A673 (cell line): ENCODE measurements at regions not wholly inside any gene's neighbourhood (a gene's known extent, or its start where the extent isn't known, plus 50 kb on each side); places are given as distances from the start of the nearest gene placed in this dataset.

Experiments
- EZH2 ChIP-seq: fragments of 200-600 bp; sonication (generic); IDR thresholded peaks from 2 replicates; pipeline ENCODE4 v1.6.1; 2017; ENCODE audit warnings: borderline replicate concordance, low read depth, mild to moderate bottlenecking, mixed read lengths, antibody characterized with exemption, low read length; ENCODE audit not compliant: poor library complexity, severe bottlenecking
- TF ChIP-seq, protein P1 (sequence below): fragments of 300-800, 200-600 bp; sonication (generic); conservative IDR thresholded peaks from 2 replicates; pipeline ENCODE4 v1.5.1; 2017; ENCODE audit warnings: low read depth, mild to moderate bottlenecking, antibody characterized with exemption, low read length, moderate library complexity, mixed read lengths

DNA sequence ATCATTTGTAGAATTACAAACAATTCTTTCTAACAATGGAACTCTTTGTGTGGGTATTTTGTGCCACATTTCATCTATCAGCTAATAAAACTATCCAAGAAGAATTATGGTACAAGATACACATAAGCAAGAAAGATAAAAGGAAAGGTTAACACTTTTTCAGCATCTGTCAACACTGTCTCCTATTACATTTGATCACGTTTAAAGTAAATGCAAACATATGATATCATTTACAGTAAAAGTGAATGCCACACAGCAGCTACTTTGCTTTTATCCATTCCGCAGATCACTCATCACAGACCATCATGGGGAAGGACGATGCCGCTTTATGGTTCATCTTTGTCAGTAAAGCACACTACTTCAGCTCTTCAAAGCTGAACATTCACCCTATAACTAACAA, 456.4 kb upstream of the MANEA start:
- no peak for TF ChIP-seq EZH2
- TF ChIP-seq, protein P1, sequence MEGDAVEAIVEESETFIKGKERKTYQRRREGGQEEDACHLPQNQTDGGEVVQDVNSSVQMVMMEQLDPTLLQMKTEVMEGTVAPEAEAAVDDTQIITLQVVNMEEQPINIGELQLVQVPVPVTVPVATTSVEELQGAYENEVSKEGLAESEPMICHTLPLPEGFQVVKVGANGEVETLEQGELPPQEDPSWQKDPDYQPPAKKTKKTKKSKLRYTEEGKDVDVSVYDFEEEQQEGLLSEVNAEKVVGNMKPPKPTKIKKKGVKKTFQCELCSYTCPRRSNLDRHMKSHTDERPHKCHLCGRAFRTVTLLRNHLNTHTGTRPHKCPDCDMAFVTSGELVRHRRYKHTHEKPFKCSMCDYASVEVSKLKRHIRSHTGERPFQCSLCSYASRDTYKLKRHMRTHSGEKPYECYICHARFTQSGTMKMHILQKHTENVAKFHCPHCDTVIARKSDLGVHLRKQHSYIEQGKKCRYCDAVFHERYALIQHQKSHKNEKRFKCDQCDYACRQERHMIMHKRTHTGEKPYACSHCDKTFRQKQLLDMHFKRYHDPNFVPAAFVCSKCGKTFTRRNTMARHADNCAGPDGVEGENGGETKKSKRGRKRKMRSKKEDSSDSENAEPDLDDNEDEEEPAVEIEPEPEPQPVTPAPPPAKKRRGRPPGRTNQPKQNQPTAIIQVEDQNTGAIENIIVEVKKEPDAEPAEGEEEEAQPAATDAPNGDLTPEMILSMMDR: no peak
